HG02678 (cell line): ENCODE measurements at regions not wholly inside any gene's neighbourhood (a gene's known extent, or its start where the extent isn't known, plus 50 kb on each side); places are given as distances from the start of the nearest gene placed in this dataset.

Source experiments
- ATAC-seq: cut with Tn5 transposase; IDR thresholded peaks from one replicate; pipeline ENCODE4 v1.9.1; 2021; ENCODE audit warnings: mild to moderate bottlenecking, moderate library complexity; ENCODE audit not compliant: unreplicated experiment

DNA sequence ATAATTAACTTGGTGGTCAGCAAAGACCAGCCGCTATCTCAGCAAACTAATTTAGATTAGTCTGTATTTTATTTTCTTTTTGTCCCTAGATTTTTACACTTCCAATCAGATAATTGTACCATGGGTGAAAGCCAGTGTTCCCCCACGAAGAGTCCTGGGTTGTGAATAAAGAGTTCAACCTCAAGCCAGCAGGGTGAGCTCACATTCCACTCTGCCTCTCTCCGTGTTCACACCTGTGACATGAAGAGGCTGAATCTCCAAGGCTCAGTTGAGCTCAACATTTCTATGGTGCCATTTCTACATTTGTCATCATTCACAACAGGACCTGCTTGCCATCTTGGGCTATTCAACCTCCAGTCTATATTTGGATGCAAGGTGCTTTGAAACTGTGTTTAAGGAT is 771.5 kb downstream of the GALR1 start:
- no peak for ATAC-seq

DNA sequence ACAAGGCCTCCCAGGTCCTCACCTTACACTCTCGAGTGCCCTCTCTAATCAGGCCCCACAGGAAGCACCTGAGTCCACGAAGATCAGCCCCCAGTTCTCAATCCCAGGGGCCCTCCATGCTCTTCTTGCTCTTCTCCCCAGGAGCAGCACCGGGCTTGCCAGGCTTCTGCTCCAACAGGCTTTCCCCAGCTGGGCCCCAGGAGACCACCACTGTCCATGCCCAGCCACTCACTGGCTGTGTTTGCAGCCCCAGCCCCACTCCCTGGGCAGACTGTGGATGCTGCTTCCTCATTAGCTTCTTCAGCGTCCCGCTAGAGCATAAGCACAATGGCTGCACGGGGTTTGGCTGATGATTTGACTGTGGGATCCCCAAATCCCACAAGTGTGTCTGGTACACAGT is 781.9 kb downstream of the GALR1 start:
- ATAC-seq: no peak

DNA sequence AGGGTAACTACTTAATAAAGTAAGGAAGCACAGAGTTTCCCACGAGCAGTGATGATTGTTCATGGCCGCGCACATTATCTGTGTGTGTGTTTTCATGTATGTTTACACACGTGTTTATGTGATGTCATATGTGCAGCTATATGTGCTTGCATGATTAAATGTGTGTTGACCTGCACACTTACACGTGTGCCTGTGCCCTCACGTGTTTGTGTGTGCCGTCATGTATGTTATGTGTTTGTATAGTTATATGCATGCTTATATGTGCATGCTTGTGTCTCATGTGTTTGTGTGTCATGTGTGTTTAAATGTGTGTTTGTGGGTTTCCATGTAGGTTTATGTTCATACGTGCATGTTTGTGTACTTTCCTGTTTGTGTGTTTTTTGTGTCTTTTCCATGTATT is 782.3 kb downstream of the GALR1 start:
- ATAC-seq: no peak

DNA sequence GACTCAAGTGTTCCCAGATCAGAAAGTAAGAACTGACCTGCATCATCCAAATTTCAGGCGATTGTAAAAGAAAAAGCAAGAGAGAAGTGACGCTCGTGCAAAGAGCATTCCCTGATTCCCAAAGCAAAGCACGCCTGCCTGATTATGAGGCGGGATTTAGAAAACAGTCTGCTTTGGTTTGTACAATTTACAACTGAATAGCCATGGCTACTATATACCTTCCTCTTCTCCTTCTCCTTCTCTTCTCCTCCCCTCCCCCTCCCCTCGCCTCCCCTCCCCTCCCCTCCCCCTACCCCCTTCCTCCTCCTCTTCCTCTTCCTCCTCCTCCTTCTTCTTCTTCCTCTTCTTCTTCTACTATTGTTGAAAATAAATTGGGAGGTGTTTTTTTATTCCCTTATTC is 782.9 kb downstream of the GALR1 start:
- ATAC-seq: no peak

DNA sequence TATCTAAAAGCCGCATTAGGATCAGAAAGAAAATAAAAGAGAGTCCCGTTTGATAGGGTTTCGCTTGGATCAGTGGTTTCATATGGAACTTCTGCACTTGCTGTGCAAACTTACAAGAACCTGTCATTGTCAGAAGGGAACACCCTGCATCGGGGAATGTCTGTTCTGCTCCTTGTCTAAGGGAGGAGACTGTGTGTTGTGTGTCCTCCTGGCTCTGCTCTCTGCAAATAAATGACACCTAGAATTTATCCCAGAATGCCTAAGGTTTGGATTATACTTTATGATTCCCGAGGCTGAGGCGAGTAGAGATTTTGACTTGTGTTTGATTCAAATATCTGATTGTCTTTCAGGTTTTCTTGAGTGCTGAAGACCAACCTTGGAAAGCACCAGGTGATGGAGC is 785.1 kb downstream of the GALR1 start:
- ATAC-seq: no peak

DNA sequence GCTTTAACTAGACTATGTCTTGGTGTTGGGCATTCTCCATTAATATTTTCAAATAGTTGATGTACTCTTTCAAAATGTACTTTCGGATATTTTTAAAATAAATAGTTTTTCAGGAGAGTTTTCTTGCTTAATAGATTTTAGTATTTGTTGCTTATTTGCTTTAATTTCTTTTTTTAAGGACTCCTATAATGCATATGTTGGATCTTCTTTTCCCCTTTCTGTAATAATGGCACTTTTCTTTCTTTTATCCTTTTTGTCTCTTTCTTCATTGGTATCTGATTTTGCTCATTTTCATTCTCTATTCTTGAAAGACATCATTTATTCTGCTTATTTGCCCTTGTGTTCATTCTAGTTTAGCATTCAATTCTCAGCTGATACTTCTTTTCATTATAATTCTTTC is 791.6 kb downstream of the GALR1 start:
- ATAC-seq: no peak

DNA sequence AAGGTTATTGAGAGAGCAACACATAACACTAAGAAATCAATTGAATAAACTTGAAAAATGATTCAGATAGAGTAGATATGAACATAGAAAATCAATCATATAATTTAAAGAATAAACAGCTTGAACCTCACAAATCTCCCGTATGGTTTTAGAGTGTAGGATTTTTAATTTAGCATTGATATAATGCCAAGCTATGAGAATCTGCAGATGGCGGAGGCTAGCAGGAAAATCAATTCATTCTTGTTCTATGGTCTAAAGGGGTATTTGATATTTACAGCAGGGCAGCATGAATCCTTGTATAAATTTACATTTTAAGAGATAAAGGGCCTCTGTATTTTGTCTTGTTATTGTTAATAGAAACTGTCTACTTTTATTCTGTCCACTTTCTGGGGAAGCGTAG is 797.0 kb downstream of the GALR1 start:
- ATAC-seq: no peak

DNA sequence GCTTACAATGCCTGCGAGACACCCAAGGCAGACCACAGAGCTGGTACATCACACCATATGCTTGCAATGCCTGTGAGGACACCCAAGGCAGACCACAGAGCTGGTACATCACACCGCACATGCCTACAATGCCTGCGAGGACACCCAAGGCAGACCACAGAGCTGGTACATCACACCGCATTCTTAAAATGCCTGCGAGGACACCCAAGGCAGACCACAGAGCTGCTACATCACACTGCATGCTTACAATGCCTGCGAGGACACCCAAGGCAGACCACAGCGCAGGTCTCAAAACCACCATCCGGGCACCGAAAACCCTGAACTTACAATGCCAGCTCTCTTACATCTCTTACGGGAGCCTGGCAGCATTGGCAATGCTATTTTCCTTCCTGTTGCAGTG is 799.6 kb downstream of the GALR1 start:
- ATAC-seq: no peak

DNA sequence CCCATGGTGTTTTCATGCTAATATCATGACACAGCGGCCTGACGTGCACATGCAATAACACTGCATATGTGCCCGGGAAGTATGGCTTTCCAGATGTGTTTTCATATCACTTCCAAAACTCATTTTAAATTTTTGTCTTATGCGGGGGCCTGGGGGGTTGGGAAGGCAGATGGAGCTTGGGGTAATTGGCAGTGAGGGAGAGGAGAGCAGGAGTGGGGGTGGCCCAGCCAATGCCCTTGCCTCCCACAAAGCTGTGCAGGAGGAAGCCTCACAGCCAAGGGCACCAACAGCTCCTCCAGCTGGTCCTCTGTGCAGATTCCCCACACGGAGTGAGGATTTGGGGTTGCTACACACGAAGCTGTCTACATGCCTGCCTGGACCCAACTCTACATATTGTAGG is 805.2 kb downstream of the GALR1 start:
- ATAC-seq: no peak

DNA sequence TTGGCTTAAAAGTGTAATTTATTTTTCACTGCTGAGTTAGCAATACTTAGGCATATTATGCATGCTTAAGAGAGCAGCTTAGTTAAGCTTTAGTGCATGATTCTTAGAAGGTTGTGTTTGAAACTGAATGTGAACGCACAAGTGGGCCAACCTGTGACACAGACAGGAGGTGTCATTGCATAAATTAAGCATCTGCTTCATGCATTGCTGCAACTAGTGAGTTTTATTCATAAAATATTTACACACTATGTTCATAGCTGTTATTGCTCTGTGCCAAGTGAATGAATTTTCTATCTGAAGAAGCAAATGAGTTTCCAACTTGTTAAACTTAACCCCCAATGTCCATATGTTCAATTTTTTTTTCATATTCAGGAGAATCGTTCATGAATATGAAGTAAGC is 806.4 kb downstream of the GALR1 start:
- no peak for ATAC-seq

DNA sequence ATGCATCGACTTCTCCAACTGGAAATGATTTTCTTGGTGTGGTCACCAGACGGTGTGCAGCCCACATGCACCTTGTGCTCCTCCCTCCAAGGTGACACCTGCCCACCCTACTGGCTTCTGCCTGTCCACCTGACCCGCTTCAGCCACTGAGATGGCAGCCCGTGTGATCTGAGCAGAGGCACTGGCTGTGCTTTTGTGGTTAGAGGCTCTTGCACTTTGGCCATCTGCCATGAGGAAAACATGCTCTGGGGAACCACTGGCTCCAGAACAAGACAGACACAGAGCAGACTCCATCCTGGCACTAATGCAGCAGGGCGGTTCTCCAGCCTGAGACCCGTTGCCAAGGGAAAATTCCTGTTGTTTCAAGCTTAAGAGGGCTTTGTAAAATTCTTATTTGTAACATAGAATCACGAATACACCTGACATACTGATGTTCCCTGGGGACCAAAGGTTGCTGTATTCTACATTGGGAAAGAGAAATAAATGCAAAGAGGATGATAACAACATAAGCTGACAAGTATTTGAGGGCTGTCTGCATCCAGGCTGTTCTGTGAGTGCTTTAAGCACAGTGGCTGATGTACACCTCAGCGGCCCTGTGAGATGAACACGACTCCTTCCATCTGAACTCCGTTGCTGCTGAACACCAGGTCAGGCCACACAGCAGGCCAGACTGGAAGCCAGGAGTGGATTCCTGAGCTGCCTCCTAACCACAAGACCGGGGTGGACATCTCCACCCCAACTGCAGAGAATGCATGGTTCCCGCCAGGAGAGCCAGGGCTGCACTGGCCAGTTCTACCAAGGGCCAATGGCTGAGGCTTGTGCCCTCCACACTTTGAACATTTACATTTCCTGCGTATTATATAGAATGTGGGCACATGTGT is 820.4 kb downstream of the GALR1 start:
- ATAC-seq: no peak

DNA sequence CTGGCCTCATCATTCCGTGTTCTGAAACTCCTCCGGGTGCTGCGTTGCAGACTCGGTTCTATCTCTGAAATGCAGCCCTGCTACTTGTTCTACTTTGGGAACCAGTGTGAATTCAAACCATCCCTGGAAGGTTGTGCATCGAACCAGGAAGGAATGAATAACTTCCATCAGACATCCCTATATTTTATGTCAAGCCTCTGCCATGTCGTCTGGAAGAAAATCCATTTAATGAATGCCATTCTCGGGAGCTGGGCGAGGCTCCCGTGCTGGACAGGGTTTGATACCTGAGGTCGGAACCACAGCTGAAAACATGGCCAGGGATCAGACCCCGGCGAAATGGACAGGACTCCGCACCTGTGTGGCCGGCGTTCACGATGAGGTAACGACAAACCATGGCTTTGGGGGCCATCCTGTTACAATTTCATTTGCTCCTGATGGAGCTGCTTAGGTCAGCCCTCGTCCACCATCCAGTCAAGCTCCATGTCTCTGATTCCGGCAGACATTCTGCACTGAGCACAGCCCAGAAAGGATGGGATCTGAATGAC is 821.6 kb downstream of the GALR1 start:
- no peak for ATAC-seq

DNA sequence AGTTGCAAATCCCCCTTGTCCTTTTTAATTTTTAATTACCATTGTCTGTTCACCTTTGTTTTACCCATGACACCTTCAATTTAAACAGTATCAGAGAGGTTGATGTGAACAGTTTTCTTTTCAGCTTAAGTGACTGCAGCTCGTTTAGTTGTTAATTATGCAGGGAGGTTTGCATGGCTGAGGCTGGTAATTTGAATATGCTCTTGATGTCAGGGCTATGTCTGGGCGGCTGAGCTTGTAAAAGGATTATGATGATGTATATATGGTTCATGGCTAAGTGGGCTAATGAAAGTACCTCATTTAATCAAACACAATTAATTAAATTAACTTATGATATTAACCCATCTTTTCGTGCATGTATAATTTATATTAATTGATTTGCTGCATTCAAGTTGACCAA is 822.1 kb downstream of the GALR1 start:
- ATAC-seq: no peak

DNA sequence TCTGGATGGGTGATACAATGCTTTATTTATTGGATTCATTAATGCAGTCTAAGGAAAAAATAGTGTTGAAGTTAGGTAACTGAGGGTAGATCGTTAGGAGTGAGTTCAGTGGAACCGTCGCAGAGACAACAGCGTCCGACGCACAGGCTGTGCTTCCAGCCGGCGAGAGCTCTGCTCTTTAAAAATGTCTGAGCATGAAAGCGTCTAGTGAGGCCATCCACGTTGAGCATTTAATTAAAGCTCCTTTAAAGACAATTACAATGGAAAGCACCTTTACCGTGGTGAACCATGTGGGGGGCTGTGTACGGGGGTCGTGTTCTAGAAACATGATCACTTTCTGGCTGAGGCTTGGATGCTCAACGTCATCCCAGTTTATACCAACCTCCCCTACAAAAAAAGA is 822.7 kb downstream of the GALR1 start:
- ATAC-seq: no peak

DNA sequence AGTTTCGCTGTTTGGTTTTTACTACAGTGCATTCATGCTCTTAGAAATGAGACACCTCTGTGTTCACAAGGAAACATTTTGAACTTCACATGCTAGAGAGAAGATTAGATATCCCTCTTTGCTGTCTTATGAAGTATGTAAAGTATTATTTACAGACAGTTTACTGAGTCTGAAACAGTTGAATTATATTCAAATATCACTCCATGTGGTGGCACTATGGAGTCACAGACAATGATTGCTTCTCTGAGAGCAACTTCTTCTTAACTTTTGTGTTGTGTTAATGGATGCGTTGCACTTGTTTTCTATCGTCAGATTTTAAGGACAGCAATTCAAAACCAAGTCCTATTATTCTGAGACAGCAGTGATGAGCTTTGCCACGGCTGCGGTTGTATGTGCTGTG is 823.6 kb downstream of the GALR1 start:
- ATAC-seq: no peak

DNA sequence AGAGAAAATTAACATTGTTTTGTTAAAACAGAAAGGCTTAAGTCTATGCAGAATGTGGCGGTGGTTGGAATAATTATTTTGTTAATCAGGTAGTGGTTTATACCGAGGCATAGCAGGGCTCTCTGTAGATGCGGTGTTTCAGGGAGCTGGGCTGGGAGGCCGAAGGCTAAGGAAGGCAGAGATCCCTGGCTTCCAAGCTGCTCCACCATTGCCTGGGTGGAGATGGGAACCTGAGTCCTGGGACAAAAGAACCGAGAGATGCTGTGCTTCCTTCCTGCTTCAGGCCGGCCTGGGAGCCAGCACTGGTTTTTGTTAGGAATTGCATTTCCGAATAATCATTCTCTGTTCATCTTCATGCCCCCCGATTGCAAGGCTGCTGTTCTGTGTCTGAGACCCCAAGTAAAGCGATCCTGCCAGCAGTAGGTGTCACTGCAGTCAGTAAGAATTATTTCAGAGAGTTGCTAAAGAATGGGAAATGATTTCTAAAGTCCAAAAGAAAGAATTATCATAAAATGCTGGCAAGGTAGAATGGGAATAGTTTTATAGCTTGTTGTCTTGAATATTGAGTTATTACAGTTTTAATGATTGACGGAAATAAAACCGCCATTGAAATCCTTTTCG is 824.9 kb downstream of the GALR1 start:
- no peak for ATAC-seq

DNA sequence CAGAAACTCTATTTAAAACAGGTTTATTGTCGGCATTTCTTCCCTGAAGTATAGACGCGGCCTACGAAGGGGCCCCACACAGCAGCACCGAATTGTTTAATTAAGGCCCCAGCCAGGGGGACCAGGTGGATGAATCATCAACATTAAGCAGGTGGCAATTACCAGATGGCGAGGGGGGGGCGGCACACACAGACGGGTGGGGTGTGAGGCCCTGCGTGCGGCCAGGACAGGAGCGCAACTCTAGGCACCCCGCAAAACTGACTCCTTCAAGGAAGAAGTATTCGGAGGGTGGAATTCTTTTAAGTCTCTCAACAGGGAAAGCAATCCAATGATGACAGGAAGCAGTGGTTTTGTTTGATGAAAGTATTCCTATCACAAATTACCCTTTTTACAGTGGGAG is 830.4 kb downstream of the GALR1 start:
- no peak for ATAC-seq

DNA sequence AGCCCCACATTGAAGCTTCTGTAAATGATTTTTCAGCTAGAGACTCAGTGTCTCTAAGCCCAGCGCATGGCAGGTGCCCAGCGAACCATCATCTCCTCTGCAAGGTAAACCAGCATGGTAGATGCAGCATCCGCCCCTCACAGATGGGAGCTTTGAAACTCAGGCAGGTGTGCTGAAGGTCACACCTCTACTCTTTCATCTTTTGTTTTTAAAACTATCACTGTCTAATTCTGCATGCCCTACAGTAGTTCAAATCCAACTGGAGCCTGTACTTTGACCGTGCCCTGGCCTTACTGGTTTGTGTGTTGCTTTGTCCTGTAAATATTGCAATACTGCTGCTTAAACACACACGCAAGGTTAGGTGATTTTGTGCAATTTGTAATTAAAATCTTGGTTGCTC is 831.1 kb downstream of the GALR1 start:
- ATAC-seq: no peak

DNA sequence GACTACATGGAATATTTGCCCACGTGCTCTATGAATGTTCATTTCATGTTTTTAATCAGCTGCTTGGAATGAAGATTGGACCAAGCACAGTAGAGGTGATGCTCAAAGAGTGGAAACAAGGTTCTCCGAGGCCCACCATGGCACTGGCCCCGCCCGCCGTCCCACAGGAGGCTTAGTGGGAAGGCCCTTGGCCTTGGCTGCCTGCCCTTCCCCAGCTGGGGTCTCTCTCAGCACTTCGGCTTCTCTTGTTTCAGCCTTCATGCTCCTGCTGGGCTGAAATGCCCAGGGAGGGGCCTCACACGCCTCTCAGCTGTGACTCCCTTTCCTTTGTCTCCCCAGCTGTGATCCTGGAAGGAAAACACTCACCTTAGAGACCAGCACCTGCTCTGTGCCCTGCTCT is 833.2 kb downstream of the GALR1 start:
- no peak for ATAC-seq

DNA sequence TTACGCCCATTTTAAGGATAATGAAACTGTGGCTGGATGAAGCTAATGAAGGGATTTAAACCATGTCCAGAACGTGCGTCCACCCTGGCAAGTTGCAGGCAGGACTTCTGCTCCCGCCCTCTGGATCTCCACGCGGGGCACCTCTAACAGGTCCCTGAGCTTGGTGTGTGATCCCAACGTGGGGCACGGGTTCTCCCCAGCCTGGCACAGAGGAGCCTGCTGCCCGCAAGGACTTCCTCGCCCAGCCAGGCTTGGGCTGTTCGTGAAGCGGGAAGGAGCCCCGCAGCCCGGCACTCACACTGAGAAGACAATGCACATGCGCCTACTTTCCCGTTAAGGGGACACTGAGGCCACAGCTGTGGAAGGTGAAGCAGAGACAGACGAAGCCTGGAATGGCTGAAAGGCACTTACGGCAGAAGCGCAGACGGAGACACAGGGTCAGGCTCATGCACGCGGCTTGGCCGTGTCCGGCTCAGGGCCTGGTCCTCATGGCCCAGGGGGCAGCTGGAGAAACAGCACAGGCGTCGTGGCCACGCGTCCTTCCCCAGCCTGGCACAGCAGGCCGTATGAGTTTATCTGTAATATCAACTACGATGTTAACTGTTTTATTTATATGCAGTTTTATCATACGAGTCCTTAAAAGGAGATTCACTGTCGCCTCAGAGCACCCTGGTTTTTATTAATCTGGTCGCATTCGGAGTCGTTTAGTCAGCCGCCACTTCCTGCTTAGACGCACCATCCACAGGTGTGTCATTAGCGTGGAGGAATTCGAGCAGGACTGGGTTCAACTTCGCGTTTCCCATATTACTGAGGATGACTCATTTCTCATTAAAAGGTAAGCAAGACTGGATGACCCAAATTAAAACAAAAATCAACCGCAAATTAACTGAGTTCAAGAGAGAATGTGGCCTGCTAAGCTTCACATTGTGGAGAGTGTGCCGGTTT is 835.9 kb downstream of the GALR1 start:
- no peak for ATAC-seq

DNA sequence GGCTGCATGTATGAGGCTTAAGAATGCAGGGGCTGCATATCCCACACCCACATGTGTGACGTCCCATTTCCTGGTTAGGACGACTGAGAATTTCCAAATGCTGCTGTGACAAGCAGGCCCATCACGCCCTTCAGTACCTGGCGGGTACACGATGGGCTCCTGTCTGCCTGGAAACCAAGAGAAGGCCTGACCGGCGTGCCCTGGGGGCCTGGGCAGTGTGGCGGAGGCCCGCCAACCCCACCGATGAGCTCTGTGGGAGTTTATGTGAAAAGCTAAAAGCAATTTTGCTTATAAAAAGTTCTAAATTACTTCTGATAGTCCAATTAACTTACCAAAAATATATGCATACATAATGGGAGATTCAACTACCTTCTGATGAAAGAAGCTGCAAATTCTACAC is 837.3 kb downstream of the GALR1 start:
- no peak for ATAC-seq
